Fibroblast of skin of scalp (primary cell): ENCODE measurements at regions not wholly inside any gene's neighbourhood (a gene's known extent, or its start where the extent isn't known, plus 50 kb on each side); places are given as distances from the start of the nearest gene placed in this dataset.

ENCODE experiments used
- DNase-seq: peaks from one replicate; pipeline ENCODE4 v3.0.0-alpha.2; 2013

- DNase-seq, result peak; percentile 73
Measured at GRCh38 chr19:28426730-28427225, 786.2 kb downstream of the UQCRFS1 start.

- no peak for DNase-seq
Measured at GRCh38 chr19:28426110-28426729, 786.7 kb downstream of the UQCRFS1 start.

GRCh38 chr19:28425046-28425931, 787.7 kb downstream of the UQCRFS1 start:
- peak; percentile 19 for DNase-seq

- no peak for DNase-seq
Measured at GRCh38 chr19:28424662-28425045, 788.3 kb downstream of the UQCRFS1 start.

GRCh38 chr19:28424077-28424476, 788.9 kb downstream of the UQCRFS1 start:
- no peak for DNase-seq

GRCh38 chr19:28422791-28423650, 789.9 kb downstream of the UQCRFS1 start:
- no peak for DNase-seq

GRCh38 chr19:28422046-28422445, 790.9 kb downstream of the UQCRFS1 start:
- DNase-seq, result no peak

- no peak for DNase-seq
Measured at GRCh38 chr19:28420811-28421550, 792.0 kb downstream of the UQCRFS1 start.

- DNase-seq, result no peak
Measured at GRCh38 chr19:28419312-28419711, 793.6 kb downstream of the UQCRFS1 start.

- no peak for DNase-seq
Measured at GRCh38 chr19:28417361-28417760, 795.6 kb downstream of the UQCRFS1 start.

GRCh38 chr19:28416245-28416644, 796.7 kb downstream of the UQCRFS1 start:
- DNase-seq, result no peak

GRCh38 chr19:28414748-28415147, 798.2 kb downstream of the UQCRFS1 start:
- no peak for DNase-seq

GRCh38 chr19:28409859-28410258, 803.1 kb downstream of the UQCRFS1 start:
- no peak for DNase-seq

- DNase-seq, result no peak
Measured at GRCh38 chr19:28406966-28407365, 806.0 kb downstream of the UQCRFS1 start.

- no peak for DNase-seq
Measured at GRCh38 chr19:28405346-28405742, 807.6 kb downstream of the UQCRFS1 start.

GRCh38 chr19:28404472-28404871, 808.5 kb downstream of the UQCRFS1 start:
- DNase-seq, result no peak

- DNase-seq, result no peak
Measured at GRCh38 chr19:28403690-28404089, 809.3 kb downstream of the UQCRFS1 start.

- no peak for DNase-seq
Measured at GRCh38 chr19:28402701-28403290, 810.2 kb downstream of the UQCRFS1 start.

GRCh38 chr19:28401739-28402424, 811.1 kb downstream of the UQCRFS1 start:
- DNase-seq, result no peak

- DNase-seq, result no peak
Measured at GRCh38 chr19:28400953-28401671, 811.8 kb downstream of the UQCRFS1 start.
